GM19043 (cell line): ENCODE measurements at regions not wholly inside any gene's neighbourhood (a gene's known extent, or its start where the extent isn't known, plus 50 kb on each side); places are given as distances from the start of the nearest gene placed in this dataset.

Experiments
- ATAC-seq: cut with Tn5 transposase; IDR thresholded peaks from one replicate; pipeline ENCODE4 v1.9.1; 2021; ENCODE audit warnings: low read depth; ENCODE audit not compliant: unreplicated experiment

DNA sequence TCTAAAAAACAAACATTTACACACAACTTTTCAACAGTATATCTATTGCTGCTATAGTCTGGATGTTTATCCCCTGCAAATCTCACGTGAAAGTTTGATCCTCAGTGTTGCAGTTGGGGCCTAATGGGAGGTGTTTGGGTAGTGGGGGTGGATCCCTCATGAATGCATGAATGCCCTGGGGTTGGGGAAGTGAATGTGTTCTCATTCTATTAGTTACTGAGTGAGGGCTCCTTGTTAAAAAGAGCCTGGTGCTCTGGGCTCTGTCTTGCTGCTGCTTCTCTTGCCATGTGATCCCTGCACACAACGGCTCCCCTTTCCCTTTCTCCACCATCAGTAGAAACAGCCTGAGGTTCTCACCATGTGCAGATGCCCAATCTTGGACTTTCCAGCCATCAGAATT is 242.7 kb upstream of the HTR2A start:
- no peak for ATAC-seq

DNA sequence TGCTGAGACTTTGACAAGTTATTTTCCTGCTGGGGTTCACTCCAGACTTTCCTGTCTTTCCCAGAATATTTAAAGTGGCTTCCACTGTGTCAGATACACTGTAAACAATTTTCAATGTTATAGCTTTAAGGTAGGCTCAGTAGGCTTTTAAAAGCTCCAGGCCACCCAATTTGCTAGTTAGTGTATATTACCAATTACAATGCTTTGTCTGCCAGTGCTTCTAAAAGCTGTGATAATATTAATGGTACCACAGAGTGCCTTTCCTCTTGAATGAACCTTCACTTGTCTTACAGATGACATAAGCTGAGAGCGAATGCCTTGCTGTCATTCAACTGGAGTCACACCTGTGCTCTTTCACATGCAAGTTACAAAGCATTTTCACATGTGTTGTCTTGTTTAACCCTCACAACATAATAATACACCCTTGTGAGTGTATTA is 239.7 kb upstream of the HTR2A start:
- ATAC-seq, result no peak

DNA sequence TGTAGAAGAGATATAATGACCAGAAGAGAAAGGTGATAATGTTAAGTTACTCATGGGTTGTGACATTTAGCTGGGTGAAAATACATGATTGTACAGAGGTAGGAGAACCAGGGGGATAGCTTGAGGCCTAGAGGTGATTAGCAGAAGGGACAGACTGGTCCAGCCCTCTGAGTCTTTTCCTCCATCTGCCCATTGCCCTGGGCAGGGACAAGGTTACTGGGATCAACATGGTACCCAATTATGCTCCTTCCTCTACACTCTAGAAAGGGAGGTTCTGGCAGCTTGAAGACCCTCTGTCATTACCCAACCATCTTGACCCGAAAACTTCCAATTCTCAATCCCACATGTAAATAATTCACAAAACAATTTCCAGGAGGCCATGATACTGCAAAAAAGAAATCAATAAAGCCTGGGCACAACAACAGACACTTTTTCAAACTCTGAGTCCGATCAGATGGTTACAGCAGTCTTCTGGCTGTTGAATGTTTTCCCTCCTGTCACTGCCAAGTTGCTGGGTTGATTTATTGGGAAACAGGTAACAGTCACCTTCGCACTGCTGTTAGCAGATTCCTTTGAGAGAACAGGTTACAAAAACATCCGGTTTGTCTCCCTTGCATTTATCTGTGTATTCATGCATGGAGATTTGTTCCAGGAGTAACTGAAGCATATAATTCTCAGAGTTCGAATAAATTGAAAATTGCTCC is 239.1 kb upstream of the HTR2A start:
- ATAC-seq, result no peak

DNA sequence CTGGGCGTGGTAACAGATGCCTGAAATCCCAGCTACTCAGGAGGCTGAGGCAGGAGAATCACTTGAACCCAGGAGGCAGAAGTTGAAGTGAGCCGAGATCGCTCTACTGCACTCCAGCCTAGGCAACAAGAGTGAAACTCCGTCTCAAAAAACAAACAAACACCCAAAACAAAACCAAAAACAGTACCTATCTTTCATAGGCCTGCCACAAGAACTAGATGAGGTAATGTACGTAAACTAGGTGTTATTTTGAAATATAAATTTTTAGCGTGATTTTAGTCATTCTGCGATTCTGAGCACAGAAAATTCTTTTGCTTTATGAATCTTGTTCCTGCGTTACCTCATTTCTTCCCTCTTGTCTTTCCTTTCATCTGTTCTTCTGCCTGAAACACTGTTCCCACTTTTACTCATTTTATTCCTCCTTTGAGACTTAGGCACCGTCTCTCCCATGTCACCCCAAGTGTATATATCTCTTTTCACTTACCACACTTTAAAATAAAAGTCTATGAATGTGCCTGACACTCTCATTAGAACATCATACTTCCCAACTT is 238.2 kb upstream of the HTR2A start:
- no peak for ATAC-seq

DNA sequence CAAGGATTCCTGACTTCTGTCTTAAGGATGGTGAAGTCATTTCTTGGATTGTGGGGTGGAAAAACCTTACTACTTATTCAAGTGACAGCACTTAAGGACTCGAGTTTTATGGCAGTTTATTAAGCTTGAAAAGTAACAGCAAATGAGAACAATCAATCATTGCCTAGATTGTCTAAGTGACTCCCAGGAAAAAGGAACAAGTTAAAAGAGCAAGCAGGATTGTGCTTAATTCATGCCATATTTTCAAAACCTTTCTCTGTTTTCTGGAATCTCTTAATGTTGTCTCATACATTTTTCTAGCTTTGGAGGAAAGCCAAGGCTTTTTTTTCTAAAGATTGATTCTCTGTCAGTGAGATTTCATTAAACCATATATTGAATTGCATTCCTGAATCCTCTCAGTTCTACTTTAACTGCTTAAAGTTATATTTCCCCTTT is 236.2 kb upstream of the HTR2A start:
- no peak for ATAC-seq

DNA sequence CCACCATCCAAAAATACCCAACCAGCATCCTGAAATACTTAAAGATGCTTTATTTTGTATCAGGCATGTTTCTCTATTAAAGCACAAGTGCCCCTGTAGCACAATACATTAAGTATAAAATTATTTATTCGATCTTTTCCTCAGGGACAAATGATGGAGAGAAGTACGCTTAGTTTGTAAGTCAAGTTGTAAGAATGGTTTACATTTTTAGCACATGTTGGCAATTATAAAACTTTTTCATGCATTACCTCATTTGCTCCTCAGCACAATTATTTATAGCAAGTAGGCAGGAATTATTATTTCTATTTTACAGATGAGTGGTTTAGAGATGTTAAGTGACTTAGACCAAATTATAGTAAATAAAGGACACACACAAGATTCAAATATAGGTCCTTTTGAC is 232.6 kb upstream of the HTR2A start:
- ATAC-seq, result no peak

DNA sequence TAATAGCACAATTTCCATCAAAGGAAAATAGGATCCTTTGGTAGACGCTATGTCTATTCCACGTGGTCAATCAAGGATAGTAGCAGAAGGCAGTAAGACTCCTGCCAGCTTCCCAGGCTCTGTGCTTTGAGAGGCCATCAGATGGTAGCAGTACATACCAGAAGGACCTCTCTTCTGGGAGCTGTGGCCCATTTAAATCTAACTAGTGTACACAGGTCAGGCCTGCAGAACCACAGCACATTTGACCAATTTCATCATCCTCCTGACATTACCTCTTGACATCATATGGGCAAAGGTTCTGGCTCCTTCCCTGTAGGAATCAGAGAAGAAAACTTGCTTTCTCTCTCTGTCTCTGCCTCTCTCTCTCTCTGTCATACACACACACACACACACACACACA is 229.6 kb upstream of the HTR2A start:
- no peak for ATAC-seq

DNA sequence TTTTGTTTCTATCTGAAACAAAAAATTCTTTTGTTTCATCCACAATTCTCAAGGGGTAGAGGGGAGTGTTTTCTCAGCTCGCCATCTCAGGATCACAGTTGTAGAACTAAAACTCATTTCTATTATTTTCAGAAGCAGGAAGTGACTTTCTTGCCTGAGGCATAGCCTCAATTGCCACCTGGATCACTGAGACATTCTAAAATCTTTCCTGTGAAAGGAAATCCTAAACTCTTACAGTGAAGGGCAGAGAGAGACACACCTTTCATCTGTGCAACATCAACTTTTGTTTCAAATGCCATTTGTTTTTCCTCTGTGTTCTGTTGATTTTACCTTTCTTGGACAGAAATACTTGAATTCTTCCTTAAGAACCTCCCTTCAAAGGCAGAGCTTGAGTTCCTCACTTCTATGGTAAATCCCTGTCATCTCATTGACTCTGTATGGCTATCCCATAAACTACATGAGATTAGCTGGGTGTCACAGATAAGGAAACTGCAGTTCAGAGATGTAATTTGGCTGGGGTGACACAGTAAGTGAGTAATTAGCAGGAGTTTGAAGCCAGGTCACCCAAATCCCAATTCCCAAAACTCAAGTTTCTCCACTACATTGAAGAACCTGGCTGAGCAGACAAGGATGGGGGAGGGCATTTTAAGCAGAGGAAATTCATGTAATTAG is 224.4 kb upstream of the HTR2A start:
- no peak for ATAC-seq

DNA sequence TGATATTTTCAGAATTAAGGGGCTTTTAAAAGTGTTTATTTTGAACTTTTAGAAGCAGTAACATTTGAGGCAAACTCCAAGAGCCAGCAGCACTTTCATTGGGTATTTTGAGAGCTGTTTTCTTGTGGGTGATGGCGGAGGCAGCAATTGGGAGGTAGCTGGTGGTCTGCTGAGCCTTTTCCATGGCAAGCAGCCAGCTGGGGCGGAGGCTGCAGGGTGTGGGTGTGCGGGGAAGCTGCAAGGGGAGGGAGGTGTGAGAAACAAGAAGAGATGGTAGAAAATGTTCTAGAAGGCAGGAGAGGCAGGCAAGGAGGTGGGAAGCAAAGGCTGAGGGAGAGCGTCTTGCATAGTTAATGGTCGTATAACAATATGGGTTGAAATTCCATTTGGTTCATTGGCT is 223.4 kb upstream of the HTR2A start:
- ATAC-seq, result no peak

DNA sequence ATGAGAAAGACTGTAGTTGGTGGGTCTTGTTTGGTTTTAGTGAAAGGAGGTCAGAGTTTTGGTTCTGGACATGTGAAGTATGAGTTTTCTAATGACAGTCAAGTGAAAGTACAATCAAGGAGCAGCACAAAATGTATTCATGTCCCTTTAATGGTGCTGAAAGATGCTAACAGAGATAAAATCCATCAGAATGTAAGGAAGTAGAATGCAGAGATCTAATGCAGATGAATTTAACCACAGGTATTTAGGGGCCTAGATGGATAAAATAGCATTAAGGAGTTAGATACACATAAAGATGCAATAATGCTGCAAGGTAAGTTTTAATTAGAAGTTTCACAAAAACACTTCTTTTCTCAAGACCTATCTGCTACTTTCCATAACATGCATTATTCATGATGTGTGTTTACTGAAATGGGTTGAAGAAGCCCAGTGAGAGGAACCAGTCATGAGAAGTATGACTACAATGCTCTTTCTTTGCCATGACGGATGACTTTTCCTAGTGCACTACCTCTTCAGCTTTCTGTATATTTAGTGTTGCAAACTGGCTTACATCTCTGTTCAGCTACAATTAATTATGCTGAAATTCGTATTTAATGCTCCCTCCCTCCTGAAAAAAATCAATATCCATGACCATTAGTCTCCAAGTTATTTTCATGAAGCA is 222.9 kb upstream of the HTR2A start:
- no peak for ATAC-seq

DNA sequence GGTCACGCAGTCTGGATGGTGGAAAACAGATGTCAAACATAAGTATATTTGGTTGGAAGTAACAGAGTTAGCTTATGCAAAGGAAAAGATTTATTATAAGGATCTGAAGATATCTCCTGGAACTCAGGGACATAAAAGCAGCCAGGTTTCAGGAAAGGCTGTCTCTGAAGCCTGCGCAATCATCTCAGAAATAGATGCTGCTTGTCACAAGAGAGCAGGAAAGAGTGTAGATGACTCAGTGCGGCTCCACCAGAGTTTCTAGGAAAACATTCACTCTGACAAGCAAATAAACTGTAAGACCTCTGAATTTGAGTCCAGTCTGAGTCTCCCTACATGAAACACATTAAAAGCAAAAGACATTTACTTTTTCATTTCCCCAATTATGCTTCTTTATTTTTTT is 220.4 kb upstream of the HTR2A start:
- no peak for ATAC-seq

DNA sequence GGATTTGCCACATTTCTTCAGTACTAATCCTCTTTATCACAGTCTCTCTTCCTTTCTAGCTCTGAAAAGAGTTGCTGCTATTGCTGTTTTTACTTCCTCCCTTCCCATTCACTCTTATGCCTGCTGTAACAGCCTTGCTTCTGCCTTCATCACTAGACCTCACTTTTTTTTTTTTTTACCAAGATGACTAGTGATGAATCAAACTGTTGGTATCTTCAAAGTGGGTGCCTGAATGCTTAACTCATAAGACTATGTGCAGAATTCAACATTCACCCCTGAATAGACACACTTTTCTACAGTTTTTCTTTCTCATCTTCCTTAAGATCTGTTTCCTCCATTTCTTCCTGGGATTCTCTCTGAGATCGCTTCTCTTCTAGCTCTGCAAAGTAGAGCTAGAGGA is 217.2 kb upstream of the HTR2A start:
- ATAC-seq, result no peak

DNA sequence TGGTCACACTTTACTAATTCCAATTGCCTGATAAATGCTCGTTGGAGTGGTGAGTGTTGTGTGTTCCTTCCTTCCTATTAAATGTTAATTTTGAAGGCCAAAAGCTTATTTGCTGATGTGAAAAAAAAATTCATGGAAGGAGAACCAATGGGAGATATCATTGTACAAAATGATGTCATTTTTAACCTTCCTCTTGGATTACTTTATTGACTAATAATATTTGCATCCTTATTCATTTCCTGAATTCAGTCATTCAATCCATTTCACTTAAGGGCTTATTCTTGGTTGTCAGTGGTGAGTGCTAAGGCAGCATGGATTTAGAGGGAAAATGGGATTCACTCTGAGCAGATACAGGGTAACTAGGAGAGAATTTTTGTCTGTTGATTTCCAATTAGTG is 216.0 kb upstream of the HTR2A start:
- no peak for ATAC-seq

DNA sequence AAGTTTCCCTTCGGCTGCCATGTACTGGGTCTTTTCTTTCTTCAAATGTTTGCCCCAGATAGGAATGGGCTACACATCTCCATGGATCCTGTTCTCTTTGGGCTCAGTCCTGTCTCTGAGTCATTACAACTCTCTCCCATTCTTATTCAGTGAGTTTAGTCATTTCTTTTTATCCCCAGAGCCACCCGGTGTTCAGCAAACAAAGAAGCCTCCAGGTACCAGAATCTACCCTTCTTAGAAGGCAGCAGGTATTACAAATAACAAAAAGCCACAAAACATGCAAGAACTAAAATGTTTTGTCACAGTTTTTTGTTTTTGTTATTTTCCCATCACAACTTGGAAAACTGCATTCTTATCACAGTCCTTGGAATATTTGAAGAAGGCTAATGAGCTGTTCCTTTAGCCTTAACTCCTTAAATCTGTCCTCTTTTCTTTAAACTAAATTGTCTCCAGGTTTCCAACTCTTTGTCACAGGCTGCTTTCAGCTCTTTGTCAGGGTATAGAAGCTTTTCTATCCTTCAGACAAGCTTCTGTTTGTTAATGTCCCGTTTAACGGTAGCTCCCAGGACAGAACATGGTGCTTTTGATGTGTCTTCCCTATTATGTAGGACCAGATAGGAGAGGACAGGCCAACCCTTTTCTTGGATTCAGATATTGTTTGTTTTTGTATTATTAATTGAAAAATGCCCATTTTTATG is 215.5 kb upstream of the HTR2A start:
- ATAC-seq, result no peak

DNA sequence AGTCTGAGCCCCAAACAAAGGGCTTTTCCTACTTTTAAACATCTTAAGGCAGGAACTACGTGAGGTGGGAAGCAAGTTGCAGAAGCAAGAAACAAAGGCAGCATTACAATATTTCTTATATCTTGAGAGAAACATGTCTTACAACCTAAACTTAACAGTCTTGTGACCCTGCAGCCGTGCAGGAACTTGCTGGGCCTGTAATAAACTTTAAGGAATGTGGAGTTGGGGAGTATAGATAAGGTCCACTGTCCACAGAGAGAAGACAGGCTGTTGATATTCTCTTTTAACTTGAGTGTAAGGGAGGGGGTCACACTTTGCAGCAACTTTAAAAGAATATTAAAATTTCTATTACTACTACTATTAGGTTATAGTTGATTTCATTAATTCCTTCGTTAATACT is 214.6 kb upstream of the HTR2A start:
- ATAC-seq, result no peak

DNA sequence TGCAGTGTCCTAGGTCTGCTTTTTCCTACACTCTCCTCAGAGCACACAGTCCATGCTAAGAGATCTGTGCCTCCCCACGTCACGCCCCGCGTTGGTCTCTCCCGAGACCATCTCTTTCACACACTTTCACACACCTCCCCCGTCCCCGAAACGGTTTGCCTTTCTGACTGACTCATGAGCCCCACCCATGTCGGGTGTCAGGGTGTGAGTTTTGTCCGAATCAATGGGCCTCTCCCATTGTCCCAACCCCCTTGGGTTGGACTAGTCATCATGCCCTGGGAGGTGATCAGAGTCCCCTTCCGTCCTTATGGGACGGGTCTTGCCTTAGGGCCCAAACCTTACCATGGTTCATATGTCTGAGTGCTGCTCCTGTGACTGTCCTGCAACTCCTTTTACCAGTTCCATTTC is 214.0 kb upstream of the HTR2A start:
- no peak for ATAC-seq

DNA sequence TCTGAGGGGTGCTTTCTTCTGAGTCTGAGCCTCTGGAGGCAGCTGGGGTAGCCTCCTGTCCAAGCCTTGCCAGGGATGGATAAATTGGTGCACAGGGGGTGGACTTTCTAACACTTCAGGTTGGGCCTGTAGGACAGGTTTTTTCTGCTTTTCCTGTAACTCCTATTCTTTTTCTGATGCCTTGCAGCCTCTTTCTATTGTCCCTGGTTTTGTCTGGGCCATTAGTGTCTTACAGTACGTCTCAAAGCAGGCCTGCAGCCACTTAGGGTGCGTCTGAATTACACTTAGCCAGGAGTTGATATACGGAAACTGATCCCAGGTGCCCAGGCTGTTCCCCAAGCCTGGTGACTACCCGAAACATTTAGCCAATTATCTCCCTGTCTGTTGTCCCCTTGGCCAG is 213.3 kb upstream of the HTR2A start:
- no peak for ATAC-seq

DNA sequence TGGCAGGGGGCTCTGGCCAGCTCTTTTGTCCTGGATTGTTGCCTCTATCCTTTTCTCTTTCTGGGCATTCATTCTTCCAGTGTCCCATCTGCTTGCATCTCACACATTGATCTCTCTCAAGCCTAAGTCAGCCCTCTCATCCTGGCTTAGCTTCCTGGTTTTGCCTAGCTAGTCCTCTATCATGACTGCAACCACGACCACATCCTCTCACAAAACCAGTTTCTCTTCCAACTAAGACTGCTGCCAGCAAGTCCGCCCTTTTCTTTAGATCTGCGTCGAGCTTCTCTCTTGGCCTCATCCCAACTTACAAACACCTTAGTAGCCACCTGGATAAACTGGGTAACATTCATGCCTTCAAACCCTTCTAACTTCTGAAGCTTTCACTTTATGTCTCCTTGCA is 212.2 kb upstream of the HTR2A start:
- peak; percentile 87 for ATAC-seq

DNA sequence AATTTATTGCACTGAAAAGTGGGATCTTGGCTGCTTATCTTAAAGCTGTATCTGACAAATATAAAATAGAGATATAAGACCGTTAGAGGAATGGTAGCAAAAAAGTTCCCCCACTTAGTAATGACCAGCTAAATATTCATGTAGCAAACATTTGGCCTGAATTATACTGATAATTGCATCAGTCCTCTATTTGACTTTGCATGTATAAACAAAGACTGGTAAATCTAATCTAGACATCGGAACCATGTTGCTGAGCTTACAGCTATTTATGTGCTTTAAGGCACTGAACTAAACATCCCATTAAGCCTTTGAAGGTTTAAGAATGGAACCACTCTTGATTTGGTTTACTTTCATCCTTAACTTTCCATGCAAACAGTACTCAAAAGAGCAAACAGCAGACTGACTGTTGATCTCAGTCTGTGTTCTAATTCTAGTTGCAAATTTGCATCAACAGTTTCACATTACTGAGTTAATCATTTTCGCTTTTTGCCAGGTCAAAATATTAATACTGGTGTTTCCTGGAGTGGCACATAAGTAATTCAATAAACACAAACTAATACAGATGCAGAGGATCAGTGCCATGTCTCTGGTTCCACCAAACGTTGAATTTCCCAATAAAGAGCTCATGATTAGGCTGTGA is 203.5 kb upstream of the HTR2A start:
- peak; percentile 84 for ATAC-seq

DNA sequence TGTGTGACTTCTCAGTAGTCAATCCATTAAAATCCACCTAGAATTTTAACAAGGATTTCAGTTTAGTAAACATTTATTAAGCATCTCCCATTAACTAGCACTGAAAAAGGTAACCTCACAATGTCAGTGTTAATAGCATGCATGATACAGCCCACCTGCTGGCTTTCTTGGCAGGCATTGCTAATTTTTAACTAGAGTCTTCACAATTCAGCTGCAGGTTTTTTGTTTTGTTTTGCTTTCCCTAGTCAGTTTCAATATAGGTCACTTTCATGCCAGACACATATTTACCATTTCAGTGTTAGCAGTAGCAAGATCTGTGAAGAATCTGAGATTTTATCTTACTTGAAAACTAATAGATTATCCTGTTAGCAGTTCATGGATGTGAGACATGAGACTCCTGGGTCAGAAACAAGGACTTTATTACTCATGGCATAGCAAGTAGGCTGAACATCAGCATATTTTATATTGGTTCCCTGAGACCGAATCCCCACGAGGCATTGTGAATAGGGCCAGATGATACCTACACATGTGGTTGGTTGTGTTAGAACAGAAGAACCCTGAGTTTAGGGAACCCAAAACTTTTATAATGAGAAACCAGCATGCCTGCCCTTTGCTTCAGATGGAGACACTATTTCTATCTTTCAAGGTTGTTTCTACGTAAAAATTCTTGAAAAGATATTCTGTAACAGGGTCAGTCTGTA is 198.0 kb upstream of the HTR2A start:
- ATAC-seq, result peak; percentile 93
